ENCODE measurements at regions not wholly inside any gene's neighbourhood (a gene's known extent, or its start where the extent isn't known, plus 50 kb on each side); places are given as distances from the start of the nearest gene placed in this dataset.

DNA sequence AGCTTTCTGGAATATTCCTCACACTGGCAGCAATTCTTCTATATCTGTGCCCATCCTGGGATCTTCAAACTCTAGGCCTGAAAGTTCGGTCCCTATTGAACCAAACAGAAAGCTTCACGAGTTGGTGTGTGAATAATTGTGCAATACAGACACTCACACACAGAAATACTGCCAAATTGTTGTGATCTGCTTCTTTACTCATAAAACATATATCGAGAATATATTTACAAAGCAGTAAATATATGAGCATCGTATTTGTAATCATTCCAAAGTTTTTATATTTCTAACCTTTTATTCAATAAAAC, 56.6 kb upstream of the BEX4 start:
- no peak for DNase-seq

DNA sequence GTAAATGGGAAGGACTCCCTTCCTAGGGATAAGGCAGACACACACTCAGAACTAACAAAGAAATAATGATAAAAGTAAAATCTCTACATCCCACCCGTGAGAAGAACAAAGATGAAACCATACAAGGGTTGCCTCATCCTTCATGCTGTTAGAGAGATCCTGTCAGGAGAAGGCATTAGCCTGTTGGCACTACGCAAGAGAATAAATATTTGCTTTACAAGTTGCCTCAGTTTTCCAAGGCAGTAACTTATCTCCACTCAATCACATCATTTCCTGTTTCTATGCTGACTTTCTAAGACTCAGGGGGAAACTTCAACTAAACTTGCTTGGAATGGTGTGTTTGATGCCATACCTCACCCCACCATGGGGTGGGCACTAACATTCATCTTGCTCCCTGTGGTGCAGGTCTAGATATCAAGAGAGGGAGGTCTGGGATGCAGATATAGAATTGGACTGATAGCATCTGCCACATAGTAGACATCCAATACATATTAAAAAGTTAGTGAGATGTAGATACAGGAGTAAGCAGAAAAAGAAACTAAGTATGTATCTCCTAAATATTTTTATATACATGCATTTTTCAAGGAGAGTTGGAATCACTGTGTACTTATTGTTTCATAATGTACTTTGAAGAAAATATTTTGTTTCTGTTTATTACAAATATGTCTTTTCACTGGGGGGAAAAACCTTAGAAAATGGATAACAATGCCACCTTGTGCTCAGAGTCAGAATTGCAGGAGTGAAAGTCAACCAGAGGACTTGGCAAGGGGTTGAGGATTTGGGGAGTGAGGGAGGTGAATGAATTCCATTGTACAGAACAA, 57.2 kb upstream of the BEX4 start:
- DNase-seq: peak; percentile 5

DNA sequence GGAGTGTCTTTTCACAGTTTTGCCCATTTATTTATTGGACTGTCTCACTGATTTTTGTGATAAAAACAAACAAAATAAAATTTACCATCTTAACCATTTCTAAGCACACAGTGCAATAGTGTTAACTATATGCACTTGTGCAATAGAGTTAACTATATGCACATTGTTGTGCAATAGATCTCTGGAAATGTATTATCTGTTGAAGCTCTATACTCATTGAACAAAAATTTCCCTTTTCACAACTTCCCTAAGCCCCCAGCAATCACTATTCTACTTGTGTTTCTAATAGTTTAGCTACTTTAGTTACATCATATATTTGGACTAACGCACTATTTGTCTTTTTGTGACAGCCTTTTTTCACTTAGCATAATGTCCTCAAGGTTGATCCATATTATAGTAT, 59.7 kb upstream of the BEX4 start:
- no peak for DNase-seq

DNA sequence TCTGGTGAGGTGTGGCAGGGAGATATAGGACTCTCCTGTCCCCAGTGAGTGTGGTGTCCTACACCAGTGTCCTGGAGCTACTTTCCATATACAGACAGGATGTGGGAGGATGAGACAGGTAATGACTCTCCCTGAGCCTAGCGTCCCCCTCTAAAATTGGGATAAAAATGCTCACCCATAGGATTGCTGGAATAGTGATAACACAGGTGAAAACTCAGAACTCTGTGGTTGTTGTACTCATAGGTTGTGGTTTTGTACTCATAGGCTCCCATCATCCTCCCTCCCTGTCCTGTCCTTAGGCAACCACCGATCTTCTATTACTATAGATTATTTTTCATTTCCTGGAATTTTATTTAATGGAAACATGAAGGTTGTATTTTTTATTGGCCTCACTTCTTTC, 60.7 kb upstream of the NXF3 start:
- DNase-seq: no peak

DNA sequence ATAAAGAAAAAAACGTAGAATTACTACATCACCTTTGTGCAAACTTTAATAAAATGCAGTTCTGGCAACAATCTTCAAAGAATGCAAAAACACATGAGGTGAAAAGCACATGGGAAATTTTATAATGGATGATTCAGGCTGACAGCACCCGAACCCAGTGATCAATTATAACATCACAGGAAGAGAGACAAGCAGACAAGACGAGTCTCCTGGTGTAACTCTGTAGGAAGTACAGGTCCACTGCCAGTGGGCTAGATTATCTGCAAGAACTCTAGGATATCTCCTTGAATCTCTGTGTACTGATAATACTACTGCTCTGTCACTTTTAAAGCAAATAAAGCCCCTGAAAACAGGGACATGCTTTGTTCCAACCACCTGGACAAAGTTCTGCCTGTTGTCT, 58.9 kb upstream of the NXF3 start:
- no peak for DNase-seq

DNA sequence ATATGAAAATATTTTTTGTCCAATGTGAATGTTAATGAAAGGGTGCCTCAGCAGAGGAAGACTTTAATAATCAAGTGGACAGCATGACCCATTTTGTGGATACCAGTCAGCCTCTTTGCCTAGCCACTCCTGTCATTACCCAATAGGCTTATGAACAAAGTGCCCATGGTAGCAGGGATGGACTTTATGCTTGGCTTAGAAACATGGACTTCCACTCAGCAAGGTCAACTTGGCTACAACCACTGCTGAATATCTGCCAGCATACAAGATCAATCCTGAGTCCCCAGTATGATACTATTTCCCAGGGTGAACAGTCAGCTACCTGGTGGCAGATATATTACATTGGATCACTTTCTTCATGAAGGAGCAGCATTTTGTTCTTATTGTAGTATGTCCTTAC, 56.7 kb upstream of the NXF3 start:
- DNase-seq: no peak

DNA sequence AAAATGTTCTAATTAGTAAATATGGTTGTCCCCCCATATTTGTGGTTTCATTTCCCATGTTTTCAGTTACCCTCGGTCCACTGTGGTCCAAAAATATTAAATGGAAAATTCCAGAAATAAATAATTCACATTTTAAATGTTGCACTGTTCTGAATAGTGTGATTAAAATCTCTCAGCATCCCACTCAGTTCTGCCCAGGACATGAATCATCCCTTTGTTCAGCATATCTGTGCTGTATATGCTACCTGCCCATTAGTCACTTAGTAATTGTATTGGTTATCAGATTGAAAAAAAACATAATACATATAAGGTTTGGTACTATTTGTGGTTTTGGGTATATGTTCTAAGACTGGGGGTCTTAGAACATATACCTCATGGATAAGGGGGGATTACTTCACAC, 55.1 kb upstream of the NXF3 start:
- no peak for DNase-seq

All from CD4-positive, alpha-beta T cell treated with Interleukin-12 subunit alpha and Interleukin-12 subunit beta, for 1 hour (primary cell).